OCI-LY7 (cell line): ENCODE measurements at regions not wholly inside any gene's neighbourhood (a gene's known extent, or its start where the extent isn't known, plus 50 kb on each side); places are given as distances from the start of the nearest gene placed in this dataset.

Experiments
- CTCF ChIP-seq: fragments of 200-600 bp; sonication (generic); conservative IDR thresholded peaks from 2 replicates; pipeline ENCODE4 v1.5.1; 2014; ENCODE audit warnings: mild to moderate bottlenecking, antibody characterized with exemption, low read length, moderate library complexity, mixed read lengths
- EZH2phosphoT487 ChIP-seq: fragments of 200-600 bp; sonication (generic); IDR thresholded peaks from 2 replicates; pipeline ENCODE4 v1.6.1; 2018; ENCODE audit warnings: low read depth, borderline replicate concordance, mild to moderate bottlenecking, mixed run types, antibody characterized with exemption, low read length, moderate library complexity, mixed read lengths

DNA sequence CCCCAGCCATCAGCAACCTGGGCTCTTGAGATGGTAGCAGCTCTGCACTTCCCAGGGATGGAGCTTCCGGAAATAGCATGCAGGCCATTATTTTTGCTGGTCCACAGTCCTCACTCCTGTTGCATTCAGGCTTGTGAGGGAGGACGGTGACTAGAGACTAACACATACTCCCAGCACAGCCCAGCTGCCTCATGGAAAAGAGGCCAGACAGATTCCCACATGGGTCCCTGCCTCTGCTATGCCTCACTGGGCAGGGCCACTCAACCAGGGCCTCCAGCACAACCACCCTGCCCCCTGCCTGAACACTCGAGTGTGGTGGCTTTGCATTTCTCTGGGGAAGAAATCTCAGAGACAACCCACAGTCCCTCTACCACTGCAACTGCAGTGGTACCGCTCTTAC is 1195.1 kb downstream of the PCDH18 start:
- TF ChIP-seq CTCF (no peak), EZH2phosphoT487 (no peak)
